NCI-H2196 (cell line): ENCODE measurements at regions not wholly inside any gene's neighbourhood (a gene's known extent, or its start where the extent isn't known, plus 50 kb on each side); places are given as distances from the start of the nearest gene placed in this dataset.
A peak's percentile ranks its signal among the peaks of the same experiment; 100 is the strongest.
"Not testable (repeated sequence)": the region's sequence is repeated elsewhere in the genome, so short reads cannot be mapped to it uniquely, and the experiment has no call there.

Source experiments
- DNase-seq: peaks from one replicate; lab custom pipeline; 2025; ENCODE audit not compliant: unreplicated experiment; lab: John Stamatoyannopoulos, UW

DNA sequence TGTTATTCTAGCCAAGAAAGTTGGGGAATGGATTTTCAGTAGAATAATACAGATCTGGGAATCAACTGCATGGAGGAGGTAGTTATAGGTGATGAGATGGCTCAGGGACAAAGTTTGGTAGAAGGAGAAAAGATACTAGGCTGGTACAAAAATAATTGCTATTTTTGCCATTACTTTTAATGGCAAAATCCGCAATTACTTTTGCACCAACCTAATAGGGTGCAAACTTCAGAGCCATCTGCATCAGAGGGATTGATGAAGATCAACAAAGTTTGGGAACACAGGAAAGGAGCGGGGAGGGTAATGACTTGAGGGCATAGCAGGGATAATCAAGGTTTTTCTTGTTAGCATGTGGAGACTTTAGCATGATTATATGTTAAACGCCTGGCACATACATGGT is 178.7 kb upstream of the ROPN1B start:
- DNase-seq: not testable (repeated sequence)

DNA sequence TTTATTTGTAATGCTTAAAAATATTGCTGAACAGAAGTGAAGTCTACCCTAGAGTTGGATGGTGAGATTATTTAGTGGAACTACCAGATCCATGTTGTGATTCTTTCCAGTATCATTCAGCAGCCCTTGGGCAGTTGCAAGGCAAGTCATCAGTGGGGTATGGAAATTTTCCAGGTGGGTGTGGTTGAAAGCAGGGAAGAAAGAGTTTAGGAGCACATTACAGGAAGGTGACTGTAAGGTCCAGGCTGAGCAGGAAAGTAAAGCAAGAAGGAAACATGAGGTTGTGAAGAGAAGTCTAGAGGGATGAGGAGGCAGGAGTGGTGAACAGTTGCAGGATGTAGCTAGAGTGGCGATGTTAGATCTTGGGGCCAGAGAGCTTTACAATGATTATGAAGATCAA is 178.0 kb upstream of the ROPN1B start:
- not testable (repeated sequence) for DNase-seq

DNA sequence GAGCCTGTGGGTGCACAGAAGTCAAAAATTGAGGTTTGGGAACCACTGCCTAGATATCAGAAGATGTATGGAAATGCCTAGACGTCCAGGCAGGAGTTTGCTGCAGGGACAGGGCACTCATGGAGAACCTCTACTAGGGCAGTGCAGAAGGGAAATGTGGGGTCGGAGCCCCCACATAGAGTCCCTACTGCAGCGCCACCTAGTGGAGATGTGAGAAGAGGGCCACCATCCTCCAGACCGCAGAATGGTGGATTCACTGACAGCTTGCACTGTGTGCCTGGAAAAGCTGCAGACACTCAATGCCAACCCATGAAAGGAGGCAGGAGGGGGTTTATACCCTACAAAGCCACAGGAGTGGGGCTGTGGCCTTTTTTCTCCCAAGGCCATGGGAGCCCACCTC is 159.0 kb upstream of the ROPN1B start:
- not testable (repeated sequence) for DNase-seq

DNA sequence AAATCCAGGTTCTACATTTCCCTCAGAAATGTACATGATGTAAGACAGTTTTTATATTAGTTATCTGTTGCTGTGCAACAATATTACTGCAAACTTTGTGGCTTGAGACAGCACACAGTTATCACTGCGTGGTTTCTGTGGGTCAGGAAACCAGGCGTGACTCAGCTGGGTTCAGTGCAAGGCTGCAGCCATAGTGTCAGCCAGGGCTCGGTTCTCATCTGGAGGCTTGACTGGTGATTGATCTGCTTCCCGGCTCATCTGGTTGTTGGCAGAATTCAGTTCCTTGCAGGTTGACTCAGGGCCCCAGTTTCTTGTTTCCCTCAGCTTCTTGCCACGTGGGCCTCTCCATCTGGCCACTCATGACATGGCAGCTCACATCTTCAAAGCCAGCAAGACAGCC is 146.8 kb upstream of the ROPN1B start:
- not testable (repeated sequence) for DNase-seq

DNA sequence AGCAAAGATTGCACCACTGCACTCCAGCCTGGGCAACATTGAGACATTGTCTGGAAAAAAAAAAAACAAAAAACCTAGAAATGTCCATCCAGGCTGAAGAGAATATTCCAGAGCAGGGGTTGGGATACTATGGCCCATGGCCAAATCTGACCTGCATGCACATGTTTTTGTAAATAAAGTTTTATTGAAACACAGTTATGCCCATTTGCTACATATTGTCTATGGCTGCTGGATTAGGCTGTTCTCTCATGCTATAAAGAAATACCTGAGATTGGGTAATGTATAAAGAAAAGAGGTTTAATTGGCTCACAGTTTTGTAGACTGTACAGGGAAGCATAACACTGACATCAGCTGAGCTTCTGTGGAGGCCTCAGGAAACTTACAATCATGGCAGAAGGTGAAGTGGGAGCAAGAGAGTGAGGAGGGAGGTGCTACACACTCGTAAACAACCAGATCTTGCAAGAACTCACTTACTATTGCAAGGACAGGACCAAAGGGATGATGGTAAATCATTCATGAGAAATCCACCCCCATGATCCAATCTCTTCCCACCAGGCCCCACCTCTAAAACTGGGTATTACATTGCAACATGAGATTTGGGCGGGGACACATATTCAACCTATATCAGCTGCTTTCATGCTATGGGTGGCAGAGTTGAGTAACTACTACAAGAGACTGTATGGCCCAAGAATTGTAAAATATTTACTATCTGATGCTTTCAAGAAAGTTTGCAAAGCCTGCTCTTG is 137.8 kb upstream of the ROPN1B start:
- DNase-seq: not testable (repeated sequence)

DNA sequence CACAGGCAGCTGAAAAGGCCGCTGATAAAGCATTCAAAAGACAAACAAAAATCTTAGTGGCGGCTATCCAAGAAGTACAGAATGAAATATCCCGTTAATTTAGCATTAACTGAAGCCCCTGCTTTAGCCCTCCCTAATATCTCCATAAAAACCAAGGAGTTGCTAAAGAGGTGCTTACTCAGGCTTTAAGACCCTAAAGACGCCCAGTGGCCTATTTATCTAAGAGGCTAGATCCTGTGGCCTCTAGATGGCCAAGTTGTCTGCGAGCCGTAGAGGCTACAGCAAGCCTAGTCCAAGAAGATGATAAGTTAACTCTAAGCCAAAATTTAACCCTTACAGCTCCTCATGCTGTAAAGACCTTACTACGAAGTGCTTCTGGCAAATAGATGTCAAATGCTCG is 133.4 kb upstream of the ROPN1B start:
- not testable (repeated sequence) for DNase-seq

DNA sequence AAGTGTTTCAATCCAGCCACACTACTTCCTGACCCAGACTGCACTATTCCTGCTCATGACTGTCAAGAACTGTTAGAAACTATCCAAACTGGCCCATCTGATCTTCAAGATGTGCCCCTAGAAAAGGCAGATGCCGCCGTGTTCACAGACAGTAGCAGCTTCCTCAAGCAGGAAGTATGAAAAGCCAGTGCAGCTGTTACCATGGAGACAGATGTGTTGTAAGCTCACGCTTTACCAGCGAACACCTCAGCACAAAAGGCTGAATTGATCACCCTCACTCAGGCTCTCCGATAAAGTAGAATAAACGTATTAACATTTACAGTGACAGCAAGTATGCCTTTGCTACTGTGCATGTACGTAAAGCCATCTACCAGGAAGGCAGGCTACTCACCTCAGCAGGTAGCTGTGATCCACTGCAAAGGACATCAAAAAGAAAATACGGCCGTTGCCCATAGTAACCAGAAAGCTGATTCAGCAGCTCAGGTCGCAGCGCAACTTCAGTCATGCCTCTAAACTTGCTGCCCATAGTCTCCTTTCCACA is 132.9 kb upstream of the ROPN1B start:
- DNase-seq: peak; percentile 27

DNA sequence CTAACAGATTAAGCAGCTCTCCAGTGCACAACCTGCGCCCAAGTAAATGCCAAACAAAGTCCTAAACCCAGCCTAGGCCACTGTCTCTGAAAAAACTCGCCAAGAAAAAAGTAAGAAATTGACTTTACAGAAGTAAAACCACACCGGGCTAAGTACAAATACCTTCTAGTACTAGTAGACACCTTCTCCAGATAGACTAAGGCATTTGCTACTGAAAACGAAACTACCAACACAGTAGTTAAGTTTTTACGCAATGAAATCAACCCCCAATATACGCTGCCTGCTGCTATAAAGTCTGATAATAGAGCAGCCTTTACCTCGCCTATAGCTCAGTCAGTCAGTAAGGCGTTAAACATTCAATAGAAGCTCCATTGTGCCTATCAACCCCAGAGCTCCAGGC is 132.2 kb upstream of the ROPN1B start:
- not testable (repeated sequence) for DNase-seq

DNA sequence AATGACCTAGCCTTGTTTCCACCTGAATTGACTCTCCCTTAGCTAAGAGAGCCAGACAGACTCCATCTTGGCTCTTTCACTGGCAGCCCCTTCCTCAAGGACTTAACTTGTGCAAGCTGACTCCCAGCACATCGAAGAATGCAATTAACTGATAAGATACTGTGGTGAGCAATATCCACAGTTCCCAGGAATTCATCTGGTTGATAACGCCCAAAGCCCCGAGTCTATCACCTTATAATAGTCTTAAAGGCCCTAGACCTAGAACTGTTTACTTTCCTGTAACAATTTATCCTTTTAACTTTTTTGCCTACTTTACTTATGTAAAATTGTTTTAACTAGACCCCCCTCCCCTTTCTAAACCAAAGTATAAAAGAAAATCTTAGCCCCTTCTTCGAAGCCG is 130.1 kb upstream of the ROPN1B start:
- DNase-seq: not testable (repeated sequence)

DNA sequence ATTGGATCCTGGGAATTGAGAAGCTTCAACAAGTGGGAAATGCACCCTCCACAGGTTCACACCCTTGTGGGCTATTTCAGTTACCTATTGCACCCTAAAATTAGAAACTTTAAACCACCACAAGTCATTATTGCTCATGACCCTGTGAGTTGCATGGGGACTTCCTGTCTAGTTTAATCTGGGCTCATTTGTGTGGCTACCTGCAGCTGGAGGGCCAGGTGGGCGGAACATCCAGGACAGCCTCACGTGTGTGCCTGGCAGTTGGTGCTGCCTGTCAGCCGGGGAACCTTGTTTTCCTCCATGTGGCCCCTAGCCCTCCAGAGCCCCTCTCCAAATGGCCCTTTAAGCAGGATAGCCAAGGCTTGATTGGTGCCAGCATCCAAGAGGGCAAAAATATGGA is 128.5 kb upstream of the ROPN1B start:
- DNase-seq: not testable (repeated sequence)

DNA sequence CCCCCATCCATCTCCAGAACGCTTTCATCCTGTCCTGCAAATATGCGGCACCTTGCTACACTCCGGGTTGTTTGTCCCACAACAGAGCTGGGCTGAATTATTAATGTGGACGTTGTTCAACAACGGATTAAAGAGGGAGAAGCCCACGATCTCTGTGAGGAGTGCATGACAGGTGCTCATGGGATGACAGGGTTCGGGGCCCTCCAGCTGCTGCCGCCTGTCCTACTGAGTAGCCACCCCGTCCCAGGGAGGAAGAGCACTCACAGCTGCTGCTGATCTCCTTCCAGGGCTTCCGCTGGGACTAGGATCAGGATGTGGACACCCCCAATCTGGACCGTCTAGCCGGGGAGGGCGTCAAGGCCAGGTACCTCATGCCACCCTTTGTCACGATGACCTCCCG is 121.0 kb upstream of the ROPN1B start:
- not testable (repeated sequence) for DNase-seq

DNA sequence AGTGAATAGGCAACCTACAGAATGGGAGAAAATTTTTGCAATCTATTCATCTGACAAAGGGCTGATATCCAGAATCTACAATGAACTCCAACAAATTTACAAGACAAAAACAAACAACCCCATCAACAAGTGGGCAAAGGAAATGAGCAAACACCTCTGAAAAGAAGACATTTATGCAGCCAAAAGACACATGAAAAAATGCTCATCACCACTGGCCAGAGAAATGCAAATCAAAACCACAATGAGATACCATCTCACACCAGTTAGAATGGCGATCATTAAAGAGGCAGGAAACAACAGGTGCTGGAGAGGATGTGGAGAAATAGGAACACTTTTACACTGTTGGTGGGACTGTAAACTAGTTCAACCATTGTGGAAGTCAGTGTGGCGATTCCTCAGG is 114.0 kb upstream of the ROPN1B start:
- DNase-seq: not testable (repeated sequence)

DNA sequence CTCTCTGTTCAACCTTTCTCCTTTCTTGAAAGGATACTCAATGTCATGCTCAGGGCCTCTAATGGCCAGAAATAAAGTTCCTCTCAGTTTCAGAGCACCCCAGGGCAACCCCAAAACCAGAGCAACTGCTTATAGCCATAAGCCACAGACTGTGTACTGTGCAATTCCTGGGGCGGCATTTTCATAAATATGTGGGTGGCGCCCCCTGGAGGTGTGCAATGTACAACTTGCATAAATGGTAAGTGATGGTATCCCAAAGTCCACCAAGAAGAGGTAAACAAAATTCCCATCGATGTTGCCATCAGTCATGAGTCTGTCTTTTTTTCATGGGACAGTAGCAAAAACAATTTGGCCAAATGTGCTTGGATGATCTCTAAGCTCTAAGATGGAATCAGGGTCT is 108.4 kb upstream of the ROPN1B start:
- not testable (repeated sequence) for DNase-seq

DNA sequence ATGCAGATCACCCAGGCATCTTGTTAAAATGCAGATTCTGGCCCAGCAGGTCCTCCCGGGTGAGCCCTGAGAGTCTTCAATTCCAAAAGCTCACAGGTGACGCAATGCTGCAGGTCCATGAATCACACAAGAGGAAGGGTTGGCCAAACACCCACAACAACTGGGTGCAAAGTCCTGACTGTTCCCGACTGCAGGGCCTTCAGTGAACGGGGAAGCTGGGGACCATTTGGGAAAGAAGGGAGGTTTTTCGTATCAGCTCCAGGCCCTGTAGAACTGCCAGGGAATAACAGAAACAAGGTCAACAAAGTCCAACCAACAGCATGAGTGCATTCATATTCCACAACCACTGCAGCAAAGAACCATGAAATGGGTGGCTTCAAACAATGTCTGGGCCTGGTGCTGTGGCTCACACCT is 106.1 kb upstream of the ROPN1B start:
- DNase-seq: not testable (repeated sequence)

DNA sequence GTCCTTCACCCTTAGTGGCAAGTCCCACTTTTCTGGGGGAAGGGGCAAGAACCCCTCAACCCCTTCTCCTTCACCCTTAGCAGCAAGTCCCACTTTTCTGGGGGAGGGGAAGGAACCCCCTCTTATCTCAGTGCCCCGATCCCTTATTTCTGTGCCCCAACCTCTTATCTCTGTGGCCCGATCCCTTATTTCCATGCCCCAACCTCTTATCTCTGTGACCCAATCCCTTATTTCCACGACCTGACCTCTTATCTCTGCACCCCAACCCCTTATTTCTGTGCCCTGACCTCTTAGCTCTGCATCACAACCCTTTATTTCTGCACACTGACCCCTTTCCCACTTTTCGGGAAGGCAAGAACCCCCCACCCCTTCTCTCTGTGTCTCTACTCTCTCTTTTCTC is 104.4 kb upstream of the ROPN1B start:
- DNase-seq: not testable (repeated sequence)

DNA sequence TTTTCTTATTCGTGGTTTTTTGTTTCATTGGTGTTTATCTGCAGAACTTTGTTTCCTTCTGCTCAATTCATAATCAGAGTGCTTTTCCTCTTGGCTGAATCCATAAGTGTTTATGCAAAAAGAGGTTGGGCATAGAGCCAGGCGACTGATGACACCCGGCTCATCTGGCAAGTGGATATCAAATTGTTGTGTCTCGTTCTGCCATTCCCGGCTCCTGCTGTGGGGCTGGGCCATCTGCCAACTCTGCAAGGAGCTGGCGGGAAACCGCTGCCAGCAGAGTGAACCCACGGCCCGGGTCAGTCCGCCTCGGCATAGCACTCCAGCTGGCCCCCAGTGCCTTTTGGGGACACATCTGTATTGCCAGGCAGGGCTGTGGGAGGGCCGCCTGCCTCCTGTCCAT is 83.0 kb upstream of the ROPN1B start:
- peak; percentile 97 for DNase-seq

DNA sequence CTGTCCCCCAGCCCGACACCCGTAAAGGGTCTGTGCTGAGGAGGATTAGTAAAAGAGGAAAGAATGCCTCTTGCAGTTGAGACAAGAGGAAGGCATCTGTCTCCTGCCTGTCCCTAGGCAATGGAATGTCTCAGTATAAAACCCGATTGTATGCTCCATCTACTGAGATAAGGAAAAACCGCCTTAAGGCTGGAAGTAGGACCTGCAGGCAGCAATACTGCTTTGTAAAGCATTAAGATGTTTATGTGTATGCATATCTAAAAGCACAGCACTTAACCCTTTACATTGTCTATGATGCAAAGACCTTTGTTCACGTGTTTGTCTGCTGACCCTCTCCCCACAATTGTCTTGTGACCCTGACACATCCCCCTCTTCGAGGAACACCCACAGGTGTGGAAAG is 69.8 kb upstream of the ROPN1B start:
- not testable (repeated sequence) for DNase-seq

DNA sequence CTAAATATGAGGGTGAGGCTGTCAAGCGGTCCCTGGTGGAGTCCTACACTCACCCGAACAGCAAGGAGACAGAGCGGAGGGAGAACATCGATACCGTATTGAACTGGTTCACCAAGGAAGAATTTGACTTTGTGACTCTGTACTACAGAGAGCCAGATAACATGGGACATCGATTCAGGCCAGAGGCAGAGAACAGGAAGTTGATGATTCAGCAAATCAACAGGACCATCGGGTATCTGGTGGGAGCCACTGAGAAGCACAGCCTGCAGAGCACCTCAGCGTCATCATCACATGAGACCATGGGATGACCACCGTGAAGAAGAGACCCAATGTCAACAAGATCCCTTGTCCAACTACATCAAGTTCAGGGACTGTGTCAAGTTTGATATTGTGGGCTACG is 67.5 kb upstream of the ROPN1B start:
- not testable (repeated sequence) for DNase-seq

DNA sequence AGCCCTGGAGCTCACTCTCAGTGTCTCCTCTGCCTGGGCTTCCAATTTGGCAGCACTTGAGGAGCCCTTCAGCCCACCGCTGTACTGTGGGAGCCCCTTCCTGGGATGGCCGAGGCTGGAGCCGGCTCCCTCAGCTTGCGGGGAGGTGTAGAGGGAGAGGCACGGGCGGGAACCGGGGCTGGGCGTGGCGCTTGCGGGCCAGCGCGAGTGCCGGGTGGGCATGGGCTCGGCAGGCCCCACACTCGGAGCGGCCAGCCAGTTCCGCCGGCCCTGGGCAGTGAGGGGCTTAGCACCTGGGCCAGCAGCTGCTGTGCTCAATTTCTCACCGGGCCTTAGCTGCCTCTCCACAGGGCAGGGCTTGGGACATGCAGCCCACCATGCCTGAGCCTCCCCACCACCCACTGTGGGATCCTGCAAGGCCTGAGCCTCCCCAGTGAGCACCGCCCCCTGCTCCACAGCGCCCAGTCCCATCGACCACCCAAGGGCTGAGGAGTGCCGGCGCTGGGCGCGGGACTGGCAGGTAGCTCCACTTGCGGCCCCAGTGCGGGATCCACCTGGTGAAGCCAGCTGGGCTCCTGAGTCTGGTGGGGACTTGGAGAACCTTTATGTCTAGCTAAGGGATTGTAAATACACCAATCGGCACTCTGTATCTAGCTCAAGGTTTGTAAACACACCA is 65.1 kb upstream of the ROPN1B start:
- not testable (repeated sequence) for DNase-seq

DNA sequence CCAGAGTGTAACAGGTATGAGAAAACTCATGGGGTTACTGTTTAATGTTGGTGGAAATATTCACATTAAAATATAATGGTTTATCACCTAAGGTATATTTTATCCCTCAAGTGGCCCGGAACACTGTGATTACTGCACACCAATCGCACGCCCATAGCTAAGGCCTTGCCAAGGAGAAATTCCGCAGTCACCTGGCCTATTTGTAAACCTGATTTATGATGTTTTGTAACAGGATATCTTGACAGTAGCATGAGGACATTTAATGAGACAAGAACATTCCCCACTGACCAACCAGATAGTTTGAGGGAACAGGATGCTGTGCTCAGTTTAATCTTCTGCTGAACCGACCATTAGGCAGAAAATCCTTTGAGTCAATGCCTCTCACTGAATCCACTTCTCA is 61.7 kb upstream of the ROPN1B start:
- not testable (repeated sequence) for DNase-seq

DNA sequence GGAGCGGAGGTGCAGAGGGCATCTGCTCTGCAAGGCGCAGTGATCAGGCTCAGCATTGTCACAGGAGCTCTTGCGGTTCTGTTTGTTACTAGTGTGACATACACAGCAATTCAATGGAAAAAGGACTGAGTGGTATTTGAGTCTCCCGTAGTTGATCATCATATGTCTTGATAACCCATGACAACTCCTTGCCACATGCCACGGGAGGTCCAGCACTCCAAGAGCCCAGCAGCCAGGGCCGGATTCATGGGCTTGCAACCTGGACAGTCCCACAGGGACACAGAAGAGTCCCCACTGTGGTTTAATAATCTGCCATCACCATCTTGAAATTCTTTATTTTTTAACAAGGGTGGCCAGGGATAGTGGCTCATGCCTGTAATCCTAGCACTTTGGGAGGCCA is 58.1 kb upstream of the ROPN1B start:
- DNase-seq: not testable (repeated sequence)
